Caco-2 (cell line): ENCODE measurements at regions not wholly inside any gene's neighbourhood (a gene's known extent, or its start where the extent isn't known, plus 50 kb on each side); places are given as distances from the start of the nearest gene placed in this dataset.

Source experiments
- BruUV-seq: library from RNA; stranded (reverse); fragments of 400-500 nt; replicated peaks from 2 replicates; lab custom pipeline; 2021; lab: Mats Ljungman, UMichigan
- CTCF ChIA-PET: fragments of 300-600 bp; sonication (Branson Sonifier 250); formaldehyde crosslinking; loops from one replicate; lab custom pipeline; 2022; ENCODE audit warnings: antibody characterized with exemption; lab: Charles Lee
- POLR2A ChIA-PET: fragments of 300-600 bp; sonication (Branson Sonifier 250); formaldehyde crosslinking; loops from one replicate; lab custom pipeline; 2022; ENCODE audit warnings: antibody characterized with exemption; lab: Charles Lee
- DNase-seq, 2 experiments: peaks; one replicate each; pipeline versions ENCODE4 v3.0.0 to v3.0.0-alpha.2; 2020 to 2022
- H3K27me3 ChIP-seq: replicated peaks from 2 replicates; pipeline ENCODE4 v1.6.0; 2011; ENCODE audit warnings: low read length; ENCODE audit not compliant: control insufficient read depth, insufficient read depth
- H3K36me3 ChIP-seq: 2 replicates; pipeline ENCODE4 v1.5.1; 2011; ENCODE audit warnings: low read length; ENCODE audit not compliant: control insufficient read depth, insufficient read depth
- H3K4me1 ChIP-seq: fragments of 250-450 bp; sonication (Bioruptor Pico); 2 replicates; pipeline ENCODE4 v1.5.1; 2020; ENCODE audit warnings: mild to moderate bottlenecking
- H3K4me3 ChIP-seq: 2 replicates; pipeline ENCODE4 v1.5.1; 2011; ENCODE audit warnings: low read depth, mild to moderate bottlenecking, control low read depth, low read length
- H3K9me3 ChIP-seq: fragments of 250-450 bp; sonication (Bioruptor Pico); 2 replicates; pipeline ENCODE4 v1.5.1; 2020; ENCODE audit warnings: mild to moderate bottlenecking, moderate library complexity
- H3K27ac Mint-ChIP-seq: one replicate; pipeline ENCODE4 v1.8.0; 2022; ENCODE audit warnings: mixed read lengths; ENCODE audit not compliant: unreplicated experiment
- H3K27me3 Mint-ChIP-seq: one replicate; pipeline ENCODE4 v1.8.0; 2022; ENCODE audit warnings: mixed read lengths; ENCODE audit not compliant: insufficient read depth, unreplicated experiment
- H3K36me3 Mint-ChIP-seq: one replicate; pipeline ENCODE4 v1.8.0; 2022; ENCODE audit warnings: mild to moderate bottlenecking, mixed read lengths; ENCODE audit not compliant: insufficient read depth, unreplicated experiment
- H3K4me1 Mint-ChIP-seq: one replicate; pipeline ENCODE4 v1.8.0; 2022; ENCODE audit warnings: low read depth, mixed read lengths; ENCODE audit not compliant: unreplicated experiment
- H3K4me3 Mint-ChIP-seq: one replicate; pipeline ENCODE4 v1.8.0; 2022; ENCODE audit warnings: mild to moderate bottlenecking, moderate library complexity, mixed read lengths; ENCODE audit not compliant: unreplicated experiment
- H3K9me3 Mint-ChIP-seq: one replicate; pipeline ENCODE4 v1.8.0; 2022; ENCODE audit warnings: mixed read lengths; ENCODE audit not compliant: unreplicated experiment
- intact Hi-C: fragments of 100-400 bp; cut with micrococcal nuclease; formaldehyde crosslinking; loops from one replicate; pipeline ENCODE4 v1.10.0; 2022; ENCODE audit not compliant: unreplicated experiment
- TF ChIP-seq, protein P1 (sequence below), 2 experiments: fragments of 200-600 bp in 1 of 2; IDR thresholded peaks; 1 replicate in 1 of 2; 2 replicates in 1 of 2; pipeline versions ENCODE4 v1.5.1 to v1.8.0; 2011 to 2022; ENCODE audit warnings: antibody characterized with exemption in 1 of 2, control low read depth in 1 of 2, inconsistent platforms in 1 of 2, low read depth in 1 of 2, low read length in 1 of 2, mild to moderate bottlenecking in 1 of 2, moderate library complexity in 1 of 2; ENCODE audit not compliant: insufficient read depth in 1 of 2, severe bottlenecking in 1 of 2, unreplicated experiment in 1 of 2

DNA sequence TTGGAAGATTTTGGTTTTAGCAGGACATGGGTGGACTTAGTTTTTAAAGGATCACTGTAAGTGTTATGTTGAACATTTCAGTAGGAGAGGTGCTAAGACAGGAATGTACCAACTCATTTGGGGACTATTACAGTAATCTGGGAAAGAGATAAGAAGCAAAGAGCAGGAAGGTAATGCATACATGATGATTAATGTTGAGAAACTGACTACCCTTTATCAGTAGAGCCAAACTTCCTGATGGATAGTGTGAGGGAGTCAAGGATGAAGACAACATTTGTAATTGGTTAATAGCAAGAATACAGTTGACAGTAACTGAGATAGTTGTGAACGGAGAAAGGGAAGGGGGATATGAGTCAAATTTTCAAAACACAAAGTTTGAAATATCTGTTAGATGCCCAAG is 421.9 kb upstream of the PRR20A start:
- no peak overlapping the region for H3K4me3 Mint-ChIP-seq
- CTCF ChIA-PET: no interaction called here
- POLR2A ChIA-PET: no interaction called here

DNA sequence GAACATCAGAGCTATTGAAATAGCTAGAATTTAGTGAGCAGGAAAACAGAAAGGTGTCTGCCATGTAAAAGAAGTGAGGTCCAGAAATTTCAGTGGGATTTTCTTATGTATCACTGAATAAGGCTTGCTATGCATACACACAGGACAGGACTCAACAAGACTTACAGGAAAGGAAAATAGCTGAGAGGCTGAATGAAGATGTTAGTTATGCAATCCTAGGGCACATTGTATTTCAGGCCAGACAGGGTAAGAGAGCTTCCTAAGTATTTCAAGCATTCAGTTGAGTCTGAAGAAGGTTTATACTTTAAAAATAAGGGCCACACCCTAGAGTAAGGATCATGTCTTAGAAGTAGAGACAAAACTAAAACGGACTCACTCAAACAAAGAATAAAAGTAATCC is 419.9 kb upstream of the PRR20A start:
- Mint-ChIP-seq H3K4me3 (no peak overlapping the region), H3K9me3 (no peaks in the 10 kb centered on the region), H3K27me3 (peaks cover 2% of the 10 kb centered on the region), H3K27ac (no peak overlapping the region), H3K4me1 (no peaks in the 10 kb centered on the region), H3K36me3 (no peaks in the 10 kb centered on the region)
- ChIA-PET CTCF (no interaction called here), POLR2A (no interaction called here)
- Histone ChIP-seq H3K9me3 (no peaks in the 10 kb centered on the region), H3K4me1 (no peaks in the 10 kb centered on the region), H3K36me3 (no peaks in the 10 kb centered on the region), H3K4me3 (no peak overlapping the region), H3K27me3 (no peaks in the 10 kb centered on the region)
- DNase-seq: no peak
- intact Hi-C loops: no loop called here
- BruUV-seq: no TSS peak
- TF ChIP-seq, protein P1, sequence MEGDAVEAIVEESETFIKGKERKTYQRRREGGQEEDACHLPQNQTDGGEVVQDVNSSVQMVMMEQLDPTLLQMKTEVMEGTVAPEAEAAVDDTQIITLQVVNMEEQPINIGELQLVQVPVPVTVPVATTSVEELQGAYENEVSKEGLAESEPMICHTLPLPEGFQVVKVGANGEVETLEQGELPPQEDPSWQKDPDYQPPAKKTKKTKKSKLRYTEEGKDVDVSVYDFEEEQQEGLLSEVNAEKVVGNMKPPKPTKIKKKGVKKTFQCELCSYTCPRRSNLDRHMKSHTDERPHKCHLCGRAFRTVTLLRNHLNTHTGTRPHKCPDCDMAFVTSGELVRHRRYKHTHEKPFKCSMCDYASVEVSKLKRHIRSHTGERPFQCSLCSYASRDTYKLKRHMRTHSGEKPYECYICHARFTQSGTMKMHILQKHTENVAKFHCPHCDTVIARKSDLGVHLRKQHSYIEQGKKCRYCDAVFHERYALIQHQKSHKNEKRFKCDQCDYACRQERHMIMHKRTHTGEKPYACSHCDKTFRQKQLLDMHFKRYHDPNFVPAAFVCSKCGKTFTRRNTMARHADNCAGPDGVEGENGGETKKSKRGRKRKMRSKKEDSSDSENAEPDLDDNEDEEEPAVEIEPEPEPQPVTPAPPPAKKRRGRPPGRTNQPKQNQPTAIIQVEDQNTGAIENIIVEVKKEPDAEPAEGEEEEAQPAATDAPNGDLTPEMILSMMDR (IDR thresholded peaks at IDR 0.05; ENCODE audit: insufficient read depth in 1 of 2, low read depth in 1 of 2, low read length in 1 of 2, severe bottlenecking in 1 of 2, unreplicated experiment in 1 of 2): no peak

More for the DNA sequence above, 421.9 kb upstream of the PRR20A start:
- no peak overlapping the region for H3K4me3 ChIP-seq
- no peaks in the 10 kb centered on the region for H3K9me3 Mint-ChIP-seq
- no peaks in the 10 kb centered on the region for H3K36me3 ChIP-seq
- no peaks in the 10 kb centered on the region for H3K4me1 Mint-ChIP-seq
- no TSS peak for BruUV-seq
- TF ChIP-seq, protein P1 (IDR thresholded peaks at IDR 0.05; ENCODE audit: insufficient read depth in 1 of 2, low read depth in 1 of 2, low read length in 1 of 2, severe bottlenecking in 1 of 2, unreplicated experiment in 1 of 2): no peak
- no peaks in the 10 kb centered on the region for H3K4me1 ChIP-seq
- no peaks in the 10 kb centered on the region for H3K27me3 ChIP-seq
- DNase-seq: no peak
- H3K27me3 Mint-ChIP-seq: peaks cover 2% of the 10 kb centered on the region
- intact Hi-C loops: no loop called here
- H3K36me3 Mint-ChIP-seq: no peaks in the 10 kb centered on the region
- H3K9me3 ChIP-seq: no peaks in the 10 kb centered on the region
- no peak overlapping the region for H3K27ac Mint-ChIP-seq

- Mint-ChIP-seq H3K9me3 (no peaks in the 10 kb centered on the region), H3K36me3 (no peaks in the 10 kb centered on the region), H3K4me3 (no peak overlapping the region), H3K27ac (no peak overlapping the region), H3K27me3 (no peaks in the 10 kb centered on the region), H3K4me1 (no peaks in the 10 kb centered on the region)
- Histone ChIP-seq H3K4me3 (no peak overlapping the region), H3K9me3 (no peaks in the 10 kb centered on the region), H3K27me3 (no peaks in the 10 kb centered on the region), H3K4me1 (no peaks in the 10 kb centered on the region), H3K36me3 (no peaks in the 10 kb centered on the region)
- no peak for DNase-seq
- BruUV-seq: no TSS peak
- intact Hi-C loops: no loop called here
- TF ChIP-seq, protein P1 (IDR thresholded peaks at IDR 0.05; ENCODE audit: insufficient read depth in 1 of 2, low read depth in 1 of 2, low read length in 1 of 2, severe bottlenecking in 1 of 2, unreplicated experiment in 1 of 2): no peak
- ChIA-PET CTCF (no interaction called here), POLR2A (no interaction called here)
Measured at GRCh38 chr13:56735537-56735942, 405.2 kb upstream of the PRR20A start.
